HS-27A (cell line): ENCODE measurements at regions not wholly inside any gene's neighbourhood (a gene's known extent, or its start where the extent isn't known, plus 50 kb on each side); places are given as distances from the start of the nearest gene placed in this dataset.
"Not testable (repeated sequence)": the region's sequence is repeated elsewhere in the genome, so short reads cannot be mapped to it uniquely, and the experiment has no call there.

Source experiments
- DNase-seq: peaks from one replicate; pipeline ENCODE4 v3.0.0-alpha.2; 2012; ENCODE audit warnings: low read depth, missing footprints

DNA sequence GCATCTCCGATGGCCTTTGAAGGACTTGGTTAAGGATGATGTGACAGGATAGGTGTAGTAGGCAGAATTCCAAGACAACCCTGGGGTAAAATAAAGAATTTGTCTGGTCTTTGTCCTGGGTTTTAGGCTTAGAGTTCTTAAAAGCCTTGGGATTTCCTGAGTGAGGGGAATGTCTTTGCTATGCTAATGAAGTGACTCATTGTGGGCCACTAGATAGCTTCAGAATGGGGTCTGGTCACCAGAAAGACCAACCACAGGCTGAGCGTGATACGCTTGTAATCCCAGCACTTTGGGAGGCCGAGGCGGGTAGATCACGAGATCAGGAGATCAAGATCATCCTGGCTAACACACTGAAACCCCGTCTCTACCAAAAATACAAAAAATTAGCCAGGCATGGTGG, 182.8 kb upstream of the TOX3 start:
- DNase-seq: no peak

DNA sequence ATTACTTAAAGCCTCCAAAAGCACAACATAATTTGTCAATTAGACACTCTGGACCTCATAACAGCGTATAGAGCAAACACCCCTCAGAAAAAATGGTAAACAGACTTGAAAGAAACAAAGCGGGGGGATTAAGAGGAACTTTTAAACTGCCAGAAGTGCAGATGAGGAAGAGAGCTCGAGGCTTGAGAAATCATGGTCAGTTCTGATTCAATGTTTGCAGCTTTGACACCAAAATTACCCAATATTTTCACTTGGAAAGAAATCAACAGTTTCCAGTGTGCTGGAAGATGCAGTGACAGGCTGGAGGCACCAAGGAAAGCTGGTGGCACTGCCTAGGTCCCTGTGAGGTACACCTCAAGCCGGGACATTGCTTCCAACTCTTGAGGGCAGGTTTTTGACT, 180.9 kb upstream of the TOX3 start:
- no peak for DNase-seq

DNA sequence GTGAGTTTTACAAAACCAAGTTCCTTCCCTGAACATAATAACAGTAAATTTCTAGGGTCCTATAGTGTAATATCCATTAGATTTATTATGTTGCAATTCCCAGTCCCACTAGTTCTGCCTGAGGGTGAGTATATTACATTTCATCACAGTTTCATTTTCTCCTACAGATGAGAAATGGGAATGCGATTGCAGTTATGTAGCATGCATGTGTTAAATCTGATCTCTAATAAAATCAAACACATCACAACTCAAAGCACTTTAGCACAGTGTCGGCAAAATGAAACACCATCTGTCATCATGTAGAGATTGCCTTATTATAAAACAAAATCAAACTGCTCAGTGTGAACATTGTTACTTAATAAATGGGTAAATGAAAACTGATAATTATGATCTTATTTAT, 180.5 kb upstream of the TOX3 start:
- DNase-seq: no peak

DNA sequence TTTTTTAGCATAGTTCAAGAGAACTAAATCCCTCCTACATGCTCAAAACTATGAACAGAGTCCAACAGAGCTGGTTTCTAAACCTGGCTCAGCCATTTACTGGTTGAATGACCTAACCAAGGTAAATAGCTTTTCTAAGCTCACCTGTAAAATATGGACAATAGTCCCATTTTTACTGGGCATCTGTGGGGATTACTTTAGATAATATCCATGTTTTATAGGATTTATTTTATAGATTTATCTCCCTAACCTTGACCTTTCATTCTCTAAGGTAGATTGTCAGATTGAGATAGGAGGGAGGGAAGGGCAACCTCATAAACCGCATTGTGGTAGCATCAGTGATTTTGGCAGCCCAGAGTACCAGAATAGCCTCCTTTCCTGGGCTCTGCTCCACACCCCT, 178.5 kb upstream of the TOX3 start:
- no peak for DNase-seq

- DNase-seq: no peak
Observed at GRCh38 chr16:52725043-52725442, 178.1 kb upstream of the TOX3 start.

- no peak for DNase-seq
Observed at GRCh38 chr16:52721331-52721730, 174.4 kb upstream of the TOX3 start.

GRCh38 chr16:52718046-52718445, 171.1 kb upstream of the TOX3 start:
- DNase-seq: no peak

DNA sequence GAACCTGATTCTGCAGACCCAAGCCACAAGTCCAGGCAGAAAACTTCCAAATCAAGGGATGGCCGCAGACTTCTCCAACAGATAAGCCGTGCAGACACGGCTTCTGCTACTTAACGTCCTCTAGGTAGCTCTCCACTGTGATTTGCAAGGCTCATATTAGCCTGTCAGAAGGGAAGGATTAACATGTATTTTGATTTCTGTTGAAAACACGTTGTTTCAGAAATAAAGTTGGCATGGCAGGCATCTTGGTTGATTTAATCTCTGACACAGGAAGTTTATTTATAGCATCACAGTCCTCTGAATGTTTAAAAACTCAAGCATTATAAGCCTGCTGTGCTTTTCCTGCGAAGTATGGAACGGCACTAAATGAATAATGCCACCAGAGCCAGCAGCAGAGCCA, 166.8 kb upstream of the TOX3 start:
- no peak for DNase-seq

DNA sequence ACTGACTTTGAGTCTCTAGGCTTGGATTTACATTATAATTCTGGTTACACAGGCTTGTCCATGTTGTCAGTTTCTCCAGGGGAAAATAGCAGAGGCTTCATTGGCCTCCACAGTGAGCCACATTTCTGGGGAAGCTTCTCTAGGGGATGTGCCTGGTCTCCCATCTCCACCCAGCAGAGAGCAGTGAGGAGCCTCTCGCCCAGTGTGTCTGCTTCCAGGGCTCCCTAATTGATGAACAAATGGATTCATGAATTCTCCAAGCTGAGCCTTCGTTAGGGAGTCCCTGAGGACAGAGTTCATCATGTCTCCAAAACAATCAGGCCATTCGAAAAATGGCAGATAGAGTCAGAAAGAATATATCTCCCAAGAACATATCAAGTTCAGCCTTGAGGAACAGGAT, 162.4 kb upstream of the TOX3 start:
- no peak for DNase-seq

DNA sequence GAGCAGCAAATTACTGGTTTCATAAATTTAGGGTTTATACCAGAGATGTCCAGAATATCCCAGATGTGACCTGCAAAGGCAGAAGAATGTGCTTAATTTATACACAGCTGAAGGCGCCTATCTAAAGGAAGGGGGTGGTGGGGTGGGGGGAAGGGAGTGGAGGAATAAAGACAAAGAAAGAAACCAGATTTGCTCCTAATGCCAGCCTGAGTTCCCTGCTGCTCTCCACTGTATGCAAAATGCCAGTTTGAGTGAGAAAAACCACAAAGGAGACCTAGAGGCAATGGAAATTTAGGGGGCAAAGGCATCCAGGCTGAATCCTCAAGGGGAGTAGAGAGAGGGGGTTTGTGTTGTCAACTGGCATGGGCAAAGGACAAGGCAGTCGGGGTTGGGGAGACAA, 161.5 kb upstream of the TOX3 start:
- DNase-seq: no peak

GRCh38 chr16:52707676-52708337, 160.9 kb upstream of the TOX3 start:
- no peak for DNase-seq

DNA sequence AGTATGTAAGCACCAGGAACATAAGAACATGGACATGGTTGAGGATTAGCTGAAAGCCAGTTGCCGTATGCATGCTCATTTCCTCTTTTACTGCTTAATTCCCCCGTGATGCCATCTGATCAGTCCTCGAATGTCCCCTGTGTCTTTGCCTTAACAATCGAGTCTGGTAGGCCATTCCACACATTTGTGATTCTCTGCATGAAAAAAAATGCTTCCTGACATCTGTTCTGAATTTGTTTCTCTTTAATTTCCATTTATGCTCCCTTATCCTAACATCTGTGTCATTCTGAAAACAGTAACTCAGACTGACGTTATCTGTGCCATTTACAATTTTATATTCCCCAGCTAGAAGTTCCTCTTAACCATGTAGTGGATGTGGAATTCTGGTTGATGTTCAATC, 158.2 kb upstream of the TOX3 start:
- DNase-seq: no peak

DNA sequence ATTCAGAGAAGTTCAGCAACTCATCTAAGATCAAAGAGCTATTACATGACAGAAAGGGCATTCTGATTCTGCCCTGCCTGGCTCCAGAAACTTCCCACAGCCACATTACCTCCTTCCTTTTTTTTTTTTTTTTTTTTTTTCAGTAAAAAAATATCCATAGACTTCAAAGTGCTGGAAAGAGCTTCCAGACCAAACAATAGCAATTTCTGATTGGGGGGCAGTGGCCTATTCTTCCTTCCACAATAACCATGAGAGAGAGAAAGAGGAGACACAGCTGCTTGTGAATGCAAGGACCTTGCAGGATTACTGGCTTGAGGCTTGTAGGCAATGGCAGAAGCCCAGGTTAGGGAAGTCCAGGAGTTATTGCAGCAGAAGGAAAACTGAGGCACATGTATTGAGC, 151.0 kb upstream of the TOX3 start:
- no peak for DNase-seq

- DNase-seq: no peak
Observed at GRCh38 chr16:52696126-52696525, 149.2 kb upstream of the TOX3 start.

DNA sequence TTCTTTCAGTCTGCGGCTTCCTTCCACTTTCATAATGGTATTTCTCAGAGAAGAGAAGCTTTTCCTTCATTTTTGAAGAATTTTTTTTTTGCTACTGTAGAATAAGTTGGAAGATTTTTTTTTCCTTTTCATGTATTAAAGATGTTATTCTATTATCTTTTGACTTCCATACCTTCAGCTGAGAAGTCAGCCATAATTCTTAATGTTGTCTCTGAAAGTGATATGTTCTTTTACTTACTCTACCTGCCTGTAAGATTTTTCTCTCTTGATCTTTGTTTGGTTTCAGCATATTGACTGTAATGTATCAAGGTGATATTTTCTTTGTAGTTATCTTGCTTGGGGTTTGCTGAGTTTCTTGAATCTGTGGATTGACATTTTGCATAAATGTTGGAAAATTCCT, 143.5 kb upstream of the TOX3 start:
- DNase-seq: no peak

DNA sequence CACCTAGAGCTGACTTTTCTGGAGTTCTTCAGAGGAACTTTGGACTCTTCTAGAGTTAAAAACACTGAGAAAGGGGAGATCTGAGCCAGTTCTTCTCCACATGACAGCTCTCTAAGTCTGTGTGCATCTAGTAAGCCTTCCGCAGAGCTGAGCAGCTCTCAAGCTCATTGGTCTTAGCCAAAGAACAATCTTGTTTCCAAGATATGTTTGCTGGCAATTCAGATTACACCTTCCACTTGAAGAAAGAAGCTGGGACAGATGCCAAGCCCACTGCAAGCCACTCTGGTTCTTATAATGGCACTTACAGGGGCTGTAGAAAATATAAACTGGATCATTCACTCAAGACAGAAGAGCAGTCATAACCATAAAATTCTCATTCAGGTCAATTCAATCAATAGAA, 134.1 kb upstream of the TOX3 start:
- DNase-seq: no peak

DNA sequence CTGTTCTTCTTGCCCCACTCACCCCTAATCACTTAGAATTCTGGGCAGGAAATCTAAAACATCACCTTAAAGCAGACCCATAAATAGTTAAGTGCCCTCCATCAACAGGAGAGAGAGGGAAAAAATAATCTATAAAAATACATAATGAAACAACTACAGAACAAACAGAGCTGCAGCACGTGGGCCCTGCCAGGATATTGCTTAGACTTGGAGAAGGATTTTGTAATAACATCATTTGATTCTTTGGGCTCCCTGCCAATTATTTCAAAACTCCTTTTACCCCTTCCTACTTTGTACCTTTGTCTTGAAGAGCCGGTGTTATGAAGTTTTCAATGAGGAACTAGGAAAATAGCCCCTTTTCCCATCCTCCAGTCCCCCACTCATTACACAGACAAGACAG, 130.6 kb upstream of the TOX3 start:
- DNase-seq: no peak

DNA sequence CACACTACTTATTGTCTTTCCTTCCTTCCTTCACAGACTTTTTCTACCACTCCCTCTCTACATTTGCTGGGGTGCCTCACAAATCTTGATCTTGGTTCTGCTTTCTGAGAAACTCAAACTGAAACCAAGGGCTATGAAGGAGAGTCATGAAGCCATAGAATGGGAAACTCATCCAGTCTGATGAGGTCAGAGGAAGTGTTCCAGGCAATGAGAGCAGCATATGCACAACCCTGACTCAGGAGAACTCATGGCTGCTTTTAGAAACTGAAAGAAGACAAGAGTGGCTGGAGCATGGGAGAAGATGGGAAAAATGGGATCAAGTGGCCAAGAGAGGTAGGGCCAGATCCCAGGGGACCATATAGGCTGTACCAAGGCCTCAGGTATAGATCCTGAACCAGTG, 130.0 kb upstream of the TOX3 start:
- DNase-seq: no peak

DNA sequence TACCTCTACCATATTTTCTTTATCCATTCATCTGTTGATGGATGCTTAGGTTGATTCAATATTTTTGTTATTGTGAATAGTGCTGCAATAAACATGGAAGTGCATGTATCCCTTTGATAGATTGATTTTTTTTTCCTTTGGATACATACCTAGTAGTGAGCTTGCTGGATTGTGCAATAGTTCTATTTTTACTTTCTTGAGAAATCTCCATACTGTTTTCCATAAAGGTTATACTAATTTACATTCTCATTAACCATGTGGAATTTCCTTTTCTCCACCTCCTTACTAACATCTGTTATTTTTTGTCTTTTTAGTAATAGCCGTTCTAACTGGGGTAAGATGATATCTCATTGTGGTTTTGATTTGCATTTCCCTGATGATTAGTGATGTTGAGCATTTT, 124.6 kb upstream of the TOX3 start:
- no peak for DNase-seq

DNA sequence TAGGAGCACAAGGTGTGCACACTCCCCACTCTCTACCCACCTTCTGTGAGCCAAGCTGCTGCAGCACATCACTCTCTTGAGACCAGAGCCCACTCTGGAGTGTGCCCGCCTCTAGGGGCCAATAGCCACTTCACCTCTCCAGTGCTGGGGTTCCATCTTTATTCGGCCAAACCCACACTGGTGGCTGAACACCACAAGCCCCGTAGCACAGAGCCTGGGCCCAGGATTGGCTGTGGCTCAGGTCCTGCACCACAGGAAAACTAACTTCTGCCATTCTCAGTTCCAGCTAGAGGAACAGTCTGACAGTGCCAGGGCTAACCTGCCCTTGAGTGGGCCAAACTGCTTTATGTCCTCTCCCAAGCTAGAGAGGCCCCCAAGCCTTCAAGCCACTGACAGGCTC, 111.0 kb upstream of the TOX3 start:
- no peak for DNase-seq

GRCh38 chr16:52655916-52656315, 109.0 kb upstream of the TOX3 start:
- not testable (repeated sequence) for DNase-seq

- DNase-seq: not testable (repeated sequence)
Observed at GRCh38 chr16:52655156-52655555, 108.2 kb upstream of the TOX3 start.

DNA sequence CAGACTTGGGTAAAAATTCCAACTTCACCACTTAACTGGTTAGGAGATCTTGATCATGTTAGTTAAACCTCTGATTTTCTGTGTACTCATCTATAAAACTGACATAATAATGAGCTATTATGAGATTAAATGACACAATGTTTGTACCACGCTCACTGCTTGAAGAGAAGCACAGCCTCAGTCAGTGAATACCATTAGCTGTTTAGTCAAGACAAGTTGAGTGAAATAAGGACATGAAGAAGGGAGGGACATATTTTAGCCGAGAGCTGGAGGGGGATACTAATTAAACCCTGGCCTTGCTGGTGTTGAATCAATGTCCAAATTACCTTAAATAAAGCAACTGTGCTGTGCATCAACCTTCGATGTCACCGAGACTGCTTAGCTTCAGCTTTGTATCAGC, 105.1 kb upstream of the TOX3 start:
- DNase-seq: no peak

GRCh38 chr16:52650789-52651188, 103.8 kb upstream of the TOX3 start:
- DNase-seq: no peak

GRCh38 chr16:52650318-52650717, 103.4 kb upstream of the TOX3 start:
- no peak for DNase-seq
